HG03064 (cell line): ENCODE measurements at regions not wholly inside any gene's neighbourhood (a gene's known extent, or its start where the extent isn't known, plus 50 kb on each side); places are given as distances from the start of the nearest gene placed in this dataset.
"Not testable (repeated sequence)": the region's sequence is repeated elsewhere in the genome, so short reads cannot be mapped to it uniquely, and the experiment has no call there.

Source experiments
- ATAC-seq: cut with Tn5 transposase; IDR thresholded peaks from one replicate; pipeline ENCODE4 v1.9.1; 2021; ENCODE audit warnings: low read depth; ENCODE audit not compliant: unreplicated experiment

DNA sequence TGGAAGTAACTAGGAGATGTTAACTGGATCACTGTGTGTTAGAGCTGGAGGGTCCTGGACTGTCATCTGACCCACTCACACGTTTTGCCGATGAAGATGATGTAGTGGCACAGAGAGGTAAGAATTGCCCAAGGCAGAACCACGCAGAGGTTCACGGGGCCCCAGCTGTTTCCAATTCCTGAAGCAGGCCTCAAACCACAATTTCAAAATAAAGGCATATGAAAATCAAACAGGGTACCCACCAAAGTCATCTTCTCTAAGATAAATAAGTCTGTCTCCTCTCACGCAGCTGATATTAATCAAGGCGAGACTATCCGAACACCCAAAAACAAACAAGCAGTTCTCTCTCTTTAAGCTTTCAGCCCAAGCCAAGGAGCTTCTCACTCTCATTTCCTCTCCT, 113.3 kb upstream of the JCAD start:
- no peak for ATAC-seq

DNA sequence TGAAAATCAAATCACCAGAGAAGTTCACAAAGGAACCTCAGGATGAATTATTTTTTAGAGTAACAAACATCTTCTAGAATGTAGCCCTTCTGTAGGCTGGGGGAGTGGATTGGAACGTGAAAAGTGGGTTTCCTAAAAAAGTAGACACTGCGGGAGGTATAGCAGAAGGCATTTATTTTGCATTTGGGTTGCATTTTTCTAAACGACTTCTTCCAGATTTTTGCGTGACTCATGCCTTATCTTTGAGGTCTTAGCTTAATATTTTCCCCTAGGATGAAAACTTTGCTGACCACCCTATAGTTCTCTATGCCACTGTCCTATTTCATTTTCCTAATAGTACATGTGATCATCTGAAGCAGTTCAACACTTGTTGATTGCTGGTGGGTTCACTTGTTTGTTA, 112.7 kb upstream of the JCAD start:
- ATAC-seq = no peak

DNA sequence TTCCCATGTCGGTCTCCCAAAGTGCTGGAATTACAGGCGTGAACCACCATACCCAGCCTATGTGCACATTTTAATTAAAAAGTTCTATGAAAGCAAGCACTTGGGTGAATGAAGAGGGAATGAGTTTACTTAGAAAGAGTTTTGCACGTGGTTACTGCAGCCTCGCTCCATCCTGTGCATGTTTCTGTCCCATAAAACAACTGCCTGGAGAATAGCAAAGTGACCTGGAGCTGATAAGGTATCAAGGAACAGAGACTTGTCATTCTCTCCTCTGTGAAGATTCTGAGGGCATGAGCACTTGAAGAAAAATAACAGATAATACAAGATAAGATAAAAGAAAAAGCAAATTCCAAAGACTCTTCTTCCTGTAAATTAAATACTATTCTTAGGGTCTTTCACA, 112.2 kb upstream of the JCAD start:
- ATAC-seq = no peak

DNA sequence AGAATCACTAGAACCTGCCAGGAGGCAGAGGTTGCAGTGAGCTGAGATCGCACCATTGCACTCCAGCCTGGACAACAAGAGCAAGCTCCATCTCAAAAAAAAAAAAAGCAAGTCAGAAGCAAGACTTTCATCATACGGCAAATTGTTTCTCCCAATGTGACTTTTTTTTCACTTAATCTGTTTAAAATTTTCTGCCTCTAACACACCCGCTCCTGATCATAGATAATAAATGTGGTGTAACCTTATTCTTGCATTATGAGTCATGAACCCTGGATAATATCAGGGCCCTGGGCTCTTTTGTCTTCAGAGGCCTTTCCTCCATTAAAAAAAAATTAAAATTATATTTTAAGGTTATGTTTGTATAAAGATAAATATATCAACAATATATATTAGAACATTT, 111.4 kb upstream of the JCAD start:
- no peak for ATAC-seq

DNA sequence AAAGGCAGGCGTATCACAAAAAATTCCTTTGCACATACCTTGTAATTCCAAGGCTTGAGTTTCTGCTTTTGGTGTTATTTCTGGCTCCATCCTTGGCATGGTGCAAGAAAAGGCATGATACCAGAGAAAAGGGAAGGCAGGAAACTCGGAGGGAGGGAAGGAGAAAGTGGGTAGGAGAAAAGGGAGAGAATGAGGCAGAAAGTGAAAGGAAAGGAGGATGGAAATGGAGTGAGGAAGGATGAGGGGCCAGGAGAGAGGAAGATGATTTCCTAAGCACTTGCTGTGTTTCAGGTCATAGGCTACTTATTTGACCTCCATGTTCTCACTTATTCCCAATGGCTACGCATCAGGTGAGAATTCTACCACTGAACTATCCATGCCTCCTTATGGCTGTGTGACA, 110.8 kb upstream of the JCAD start:
- ATAC-seq = no peak

DNA sequence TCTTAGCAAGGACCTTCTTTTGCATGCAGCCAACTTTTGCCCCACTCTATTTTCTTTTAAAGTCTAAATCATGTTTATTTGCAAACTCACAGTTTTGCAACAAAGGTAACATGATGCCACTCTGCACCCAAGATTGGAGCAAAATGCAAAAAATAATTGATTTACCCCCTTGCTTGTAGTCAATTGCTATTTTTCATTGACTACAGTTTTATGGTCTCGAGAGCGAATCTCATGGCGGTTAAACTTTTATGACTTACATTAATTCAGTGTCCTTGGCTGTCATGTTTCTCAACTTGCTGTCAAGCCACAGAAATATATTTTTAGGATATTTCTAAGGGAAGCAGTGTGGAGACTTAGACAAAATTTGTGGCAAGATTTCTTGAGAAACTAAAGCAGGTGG, 110.0 kb upstream of the JCAD start:
- ATAC-seq = no peak

DNA sequence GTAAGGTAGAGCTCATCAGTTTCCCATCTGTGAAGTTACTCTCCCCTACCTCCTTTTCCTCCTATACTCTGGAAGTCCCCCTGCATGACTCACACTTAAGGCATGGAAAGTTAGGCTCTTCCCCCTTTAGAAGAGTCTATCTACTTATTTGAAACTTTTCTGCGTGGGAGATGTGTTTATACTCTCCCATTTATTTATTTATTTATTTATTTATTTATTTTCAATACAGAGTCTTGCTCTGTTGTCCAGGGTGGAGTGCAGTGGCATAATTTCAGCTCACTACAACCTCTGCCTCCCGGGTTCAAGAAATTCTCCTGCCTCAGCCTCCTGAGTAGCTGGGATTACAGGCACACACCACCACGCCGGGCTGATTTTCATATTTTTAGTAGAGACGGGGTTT, 107.5 kb upstream of the JCAD start:
- no peak for ATAC-seq

DNA sequence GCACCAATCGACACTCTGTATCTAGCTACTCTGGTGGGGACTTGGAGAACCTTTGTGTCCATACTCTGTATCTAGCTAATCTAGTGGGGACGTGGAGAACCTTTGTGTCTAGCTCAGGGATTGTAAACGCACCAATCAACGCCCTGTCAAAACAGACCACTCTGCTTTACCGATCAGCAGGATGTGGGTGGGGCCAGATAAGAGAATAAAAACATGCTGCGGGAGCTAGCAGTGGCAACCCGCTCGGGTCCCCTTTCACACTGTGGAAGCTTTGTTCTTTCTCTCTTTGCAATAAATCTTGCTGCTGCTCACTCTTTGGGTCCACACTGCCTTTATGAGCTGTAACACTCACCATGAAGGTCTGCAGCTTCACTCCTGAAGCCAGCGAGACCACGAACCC, 104.0 kb upstream of the JCAD start:
- not testable (repeated sequence) for ATAC-seq

DNA sequence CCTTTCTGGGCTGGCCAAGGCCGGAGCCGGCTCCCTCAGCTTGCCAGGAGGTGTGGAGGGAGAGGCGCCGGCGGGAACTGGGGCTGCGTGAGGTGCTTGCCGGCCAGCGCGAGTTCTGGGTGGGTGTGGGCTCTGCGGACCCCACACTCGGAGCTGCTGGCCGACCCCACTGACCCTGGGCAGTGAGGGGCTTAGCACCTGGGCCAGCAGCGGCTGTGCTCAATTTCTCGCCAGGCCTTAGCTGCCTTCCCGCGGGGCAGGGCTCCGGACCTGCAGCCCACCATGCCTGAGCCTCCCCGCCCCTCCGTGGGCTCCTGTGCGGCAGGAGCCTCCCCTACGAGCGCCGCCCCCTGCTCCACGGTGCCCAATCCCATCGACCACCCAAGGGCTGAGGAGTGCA, 103.4 kb upstream of the JCAD start:
- ATAC-seq = not testable (repeated sequence)

DNA sequence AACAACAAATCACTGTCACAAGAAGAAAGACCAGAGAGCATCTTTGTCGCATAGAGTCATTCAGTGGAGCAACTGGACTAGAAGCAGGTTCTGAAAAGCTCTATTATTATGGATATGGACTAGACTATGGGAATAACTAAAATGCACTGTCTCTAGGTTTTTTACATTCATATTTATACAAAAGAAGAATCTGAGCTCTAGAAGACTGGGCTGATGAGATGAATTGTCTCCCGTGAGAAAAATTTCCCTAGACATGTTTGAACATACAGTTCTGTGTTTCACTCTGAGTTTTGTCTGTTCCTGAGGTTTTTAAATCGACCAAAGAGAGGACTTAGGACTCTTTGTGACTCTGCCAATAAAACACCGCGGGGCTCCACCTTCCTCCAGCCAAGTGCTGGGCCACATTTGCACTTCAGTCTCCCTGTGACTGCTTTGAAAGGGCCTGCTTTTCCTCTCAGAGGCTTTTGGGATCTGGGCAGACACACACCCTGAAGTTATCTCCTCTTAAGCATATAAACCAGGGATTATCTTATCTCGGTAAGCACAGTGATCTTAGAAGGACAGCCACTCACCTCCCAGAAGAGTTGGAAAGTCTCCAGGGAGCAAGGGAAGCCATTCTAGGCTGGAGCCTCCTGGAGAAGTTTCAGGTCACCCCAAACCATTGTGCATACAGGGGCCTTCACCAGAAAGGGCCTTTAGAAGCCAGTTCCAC, 101.0 kb upstream of the JCAD start:
- ATAC-seq = no peak

DNA sequence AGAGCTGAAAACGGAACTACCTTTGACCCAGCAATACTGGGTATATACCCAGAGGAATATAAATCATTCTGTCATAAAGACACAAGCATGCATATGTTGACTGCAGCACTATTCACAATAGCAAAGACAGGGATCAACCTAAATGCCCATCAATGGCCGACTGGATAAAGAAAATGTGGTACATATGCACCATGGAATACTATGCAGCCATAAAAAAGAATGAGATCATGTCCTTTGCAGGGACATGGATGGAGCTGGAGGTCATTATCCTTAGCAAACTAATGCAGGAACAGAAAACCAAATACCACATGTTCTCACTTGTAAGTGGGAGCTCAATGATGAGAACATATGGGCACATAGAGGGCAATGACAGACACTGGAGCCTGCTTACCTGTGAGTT, 100.2 kb upstream of the JCAD start:
- ATAC-seq = not testable (repeated sequence)

DNA sequence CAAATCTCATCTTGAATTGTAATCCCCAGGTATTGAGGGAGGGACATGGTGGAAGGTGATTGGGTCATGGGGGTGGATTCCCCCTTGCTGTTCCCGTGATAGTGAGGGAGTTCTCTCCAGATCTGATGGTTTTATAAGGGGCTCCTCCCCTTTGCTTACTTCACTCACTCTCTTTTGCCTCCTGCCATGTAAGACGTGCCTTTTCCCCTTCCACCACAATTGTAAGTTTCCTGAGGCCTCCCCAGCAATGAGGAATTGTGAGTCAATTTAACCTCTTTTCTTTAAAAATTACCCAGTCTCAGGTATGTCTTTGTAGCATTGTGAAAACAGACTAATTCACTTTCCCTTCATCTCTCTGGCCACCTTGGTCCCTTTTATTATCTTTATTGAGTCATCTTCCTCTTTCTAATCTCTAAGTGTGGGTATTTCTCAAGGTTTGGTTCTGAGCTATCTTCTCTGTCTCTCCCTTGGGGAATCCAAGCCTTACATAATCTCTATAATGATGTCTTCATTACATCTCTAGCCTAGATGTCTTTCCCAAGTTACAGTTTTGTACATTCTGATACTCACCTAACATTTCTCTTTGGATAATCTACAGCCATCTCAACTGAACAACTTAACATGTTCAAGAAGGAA, 99.1 kb upstream of the JCAD start:
- ATAC-seq = no peak

DNA sequence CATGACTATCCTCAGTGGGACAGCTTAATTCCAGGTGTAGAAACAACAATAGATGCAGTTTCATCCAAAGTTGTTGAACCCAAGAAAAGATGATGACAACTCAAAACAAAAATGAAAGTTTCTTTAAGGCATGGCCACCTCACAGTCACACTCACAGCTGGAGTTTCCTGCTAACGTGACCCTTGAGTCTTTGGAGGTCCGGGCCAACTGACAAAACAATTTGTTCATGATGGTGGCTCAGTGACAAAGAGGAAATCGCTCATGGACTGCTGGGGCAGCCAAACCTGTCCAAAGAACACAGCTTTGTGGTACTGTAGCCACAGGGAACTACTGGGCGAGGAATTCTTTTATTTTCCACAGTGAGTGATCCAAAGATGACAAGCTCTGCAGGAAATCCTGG, 96.0 kb upstream of the JCAD start:
- ATAC-seq = no peak

DNA sequence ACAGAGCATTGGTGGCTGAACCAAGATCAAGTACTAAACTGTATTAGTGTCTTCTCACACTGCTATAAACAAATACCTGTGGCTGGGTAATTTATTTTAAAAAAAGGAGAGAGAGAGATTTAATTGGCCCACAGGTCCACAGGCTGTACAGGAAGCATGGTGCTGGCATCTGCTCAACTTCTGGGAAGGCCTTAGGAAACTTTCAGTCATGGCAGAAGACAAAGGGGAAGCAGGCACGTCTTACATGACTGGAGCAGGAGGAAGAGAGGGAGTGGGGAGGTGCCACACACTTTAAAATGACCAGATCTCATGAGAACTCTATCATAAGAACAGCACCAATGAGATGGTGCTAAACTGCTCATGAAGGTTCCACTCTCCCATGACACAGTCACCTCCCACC, 95.2 kb upstream of the JCAD start:
- ATAC-seq = no peak

DNA sequence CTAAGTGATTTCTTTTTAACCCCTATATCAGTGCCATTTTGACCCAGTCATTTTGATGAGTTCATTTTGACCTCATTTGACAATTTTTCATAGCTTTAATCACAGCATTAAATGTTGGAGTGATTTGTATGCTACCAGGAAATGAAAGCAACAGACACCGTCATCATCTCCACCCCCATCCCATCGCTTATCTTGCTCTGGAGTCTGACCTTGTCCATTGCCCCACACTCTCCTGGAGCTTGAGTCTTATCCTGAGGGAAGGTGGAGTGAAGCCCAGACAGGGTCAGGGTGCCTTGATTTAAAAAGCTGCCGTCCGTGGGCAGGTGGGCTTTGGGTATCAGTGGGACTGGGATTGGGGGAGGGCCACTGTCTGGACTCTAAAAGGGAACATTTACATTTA, 94.7 kb upstream of the JCAD start:
- ATAC-seq = no peak

DNA sequence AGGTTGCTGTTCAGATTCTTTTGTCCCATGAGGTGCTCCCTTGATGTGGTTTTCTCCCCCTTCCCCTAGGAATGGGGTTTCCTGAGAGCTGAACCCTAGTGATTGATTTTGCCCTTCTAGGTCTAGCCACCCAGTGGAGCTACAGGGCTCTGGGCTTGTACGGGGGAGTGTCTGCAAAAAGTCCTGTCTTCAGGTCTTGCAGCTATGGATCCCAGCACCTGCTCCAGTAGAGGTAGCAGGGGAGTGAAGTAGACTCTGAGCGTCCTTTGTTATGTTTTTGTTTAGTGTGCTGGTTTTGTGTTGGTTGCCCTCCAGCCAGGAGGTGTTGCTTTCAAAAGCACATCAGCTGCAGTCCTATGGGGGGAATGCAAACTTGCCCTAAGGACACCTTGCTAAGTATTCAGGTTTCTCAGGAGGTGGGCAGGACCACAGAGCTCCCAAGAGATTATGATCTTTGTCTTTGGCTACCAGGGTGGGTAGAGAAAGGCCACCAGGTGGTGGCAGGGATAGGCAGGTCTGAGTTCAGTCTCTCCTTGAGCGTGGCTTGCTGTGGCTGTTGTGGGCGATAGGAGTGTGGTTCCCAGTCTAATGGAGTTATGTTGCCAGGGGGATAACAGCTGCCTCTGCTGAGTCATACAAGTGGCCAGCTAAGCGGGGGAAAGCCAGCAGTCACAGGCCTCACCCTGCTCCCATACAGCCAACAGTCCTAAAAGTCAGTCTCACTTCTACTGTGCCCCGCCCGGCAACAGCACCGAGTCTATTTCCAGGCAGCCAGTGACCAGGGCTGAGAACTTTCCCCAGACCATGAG, 92.4 kb upstream of the JCAD start:
- no peak for ATAC-seq

DNA sequence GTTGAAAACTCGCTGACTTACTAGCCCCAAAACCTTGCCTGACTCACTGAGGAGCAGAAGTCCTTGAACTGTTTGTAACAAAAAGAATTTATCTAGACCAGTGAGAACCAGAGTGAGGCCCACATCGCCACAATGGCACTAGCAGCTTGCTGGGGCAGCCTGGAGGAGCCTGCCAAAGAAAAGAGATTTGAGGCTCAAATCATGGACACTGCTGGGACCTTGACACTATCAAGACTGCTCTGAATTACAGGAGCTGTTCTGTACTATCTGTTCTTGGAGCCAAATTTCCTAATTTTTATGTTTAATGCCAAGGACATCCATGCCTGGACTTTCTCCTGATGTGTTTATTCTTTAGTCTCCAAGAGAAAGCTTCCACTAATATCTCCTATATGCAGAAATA, 82.0 kb upstream of the JCAD start:
- ATAC-seq = no peak

DNA sequence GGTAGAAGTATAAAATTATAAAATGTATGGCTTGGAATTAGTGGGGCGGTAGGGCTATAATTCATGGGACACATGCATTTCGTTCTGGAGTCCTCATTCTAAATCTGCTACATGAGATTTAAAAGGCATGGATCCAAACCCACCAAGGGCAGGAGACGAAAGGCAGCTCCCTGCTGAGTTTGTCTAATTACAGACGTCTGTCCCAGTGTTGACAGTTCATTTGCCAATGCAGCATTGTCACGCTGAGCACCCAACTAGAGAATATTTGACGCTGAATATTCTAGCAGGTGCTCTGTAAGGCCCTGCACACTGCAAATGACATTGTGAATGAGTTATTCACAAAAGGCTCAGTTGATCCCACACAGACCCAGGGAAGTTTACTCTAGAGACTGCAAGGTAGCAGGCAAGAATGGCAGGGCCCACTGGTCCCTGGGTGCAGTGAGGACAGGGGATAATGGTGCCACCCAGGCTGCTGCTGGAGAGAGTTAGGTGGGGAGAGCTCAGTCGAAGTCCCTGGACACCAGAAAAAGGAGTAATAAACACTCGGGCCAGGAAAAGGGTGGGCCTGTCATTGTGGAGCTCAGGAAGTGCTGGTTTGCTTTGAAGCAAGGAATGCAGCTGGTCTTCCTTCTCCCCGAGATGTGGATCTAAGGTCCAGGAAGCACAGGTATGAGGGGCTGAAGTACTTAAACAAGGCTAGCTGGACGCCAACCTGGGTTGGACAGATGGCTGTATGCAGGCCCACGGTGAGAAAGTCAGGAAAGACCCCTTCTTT, 75.0 kb upstream of the JCAD start:
- no peak for ATAC-seq

DNA sequence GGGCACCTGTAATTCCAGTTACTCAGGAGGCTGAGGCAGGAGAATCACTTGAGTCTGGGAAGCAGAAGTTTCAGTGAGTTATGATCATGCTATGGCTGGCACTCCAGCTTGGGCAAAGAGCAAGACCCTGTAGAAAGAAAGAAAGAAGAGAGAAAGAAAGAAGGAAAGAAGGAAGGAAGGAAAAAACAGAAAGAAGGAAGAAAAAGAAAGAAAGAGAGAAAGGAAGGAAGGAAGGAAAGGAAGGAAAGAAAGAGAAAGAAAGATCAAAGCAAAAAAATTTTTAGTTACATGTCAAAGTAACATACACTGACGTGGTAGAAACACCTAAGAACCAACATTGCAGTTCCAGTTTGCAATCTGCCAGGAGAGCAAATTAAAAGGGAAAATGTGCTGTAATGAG, 73.8 kb upstream of the JCAD start:
- ATAC-seq = no peak

DNA sequence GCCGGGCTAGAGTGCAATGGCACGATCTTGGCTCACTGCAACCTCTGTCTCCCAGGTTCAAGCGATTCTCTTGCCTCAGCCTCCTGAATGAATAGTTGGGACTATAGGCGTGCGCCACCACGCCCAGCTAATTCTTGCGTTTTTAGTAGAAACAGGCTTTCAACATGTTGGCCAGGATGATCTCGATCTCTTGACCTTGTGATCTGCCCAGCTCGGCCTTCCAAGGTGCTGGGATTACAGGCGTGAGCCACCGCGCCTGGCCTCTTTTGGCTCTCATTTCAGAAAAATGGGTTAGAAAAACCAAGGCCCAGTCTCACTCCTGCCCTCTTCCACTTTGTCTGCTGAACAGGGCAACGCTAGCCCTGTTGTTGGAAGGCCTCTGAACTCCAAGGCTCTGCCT, 72.0 kb upstream of the JCAD start:
- not testable (repeated sequence) for ATAC-seq

DNA sequence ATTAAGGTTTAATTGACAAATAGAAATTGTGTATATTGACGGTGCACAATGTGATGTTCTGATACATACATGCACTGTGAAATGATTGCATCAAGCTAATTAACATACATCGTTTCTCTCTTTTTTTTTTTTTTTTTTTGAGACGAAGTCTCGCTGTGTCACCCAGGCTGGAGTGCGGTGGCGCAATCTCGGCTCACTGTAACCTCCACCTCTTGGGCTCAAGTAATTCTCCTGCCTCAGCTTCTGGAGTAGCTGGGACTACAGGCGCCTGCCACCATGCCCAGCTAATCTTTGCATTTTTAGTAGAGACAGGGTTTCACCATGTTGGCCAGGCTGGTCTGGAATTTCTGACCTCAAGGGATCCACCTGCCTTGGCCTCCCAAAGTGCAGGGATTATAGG, 69.9 kb upstream of the JCAD start:
- ATAC-seq = not testable (repeated sequence)
